PC-3 (cell line): ENCODE measurements at regions not wholly inside any gene's neighbourhood (a gene's known extent, or its start where the extent isn't known, plus 50 kb on each side); places are given as distances from the start of the nearest gene placed in this dataset.

ENCODE experiments used
- ATAC-seq: fragments of 200-7000 bp; cut with Tn5 transposase; 2 replicates; pipeline ENCODE4 v1.9.1; 2020; ENCODE audit warnings: mild to moderate bottlenecking, moderate library complexity
- BruUV-seq: library from RNA; stranded (reverse); fragments of 400-500 nt; replicated peaks from 2 replicates; lab custom pipeline; 2021; lab: Mats Ljungman, UMichigan
- CTCF ChIA-PET: fragments of 300-600 bp; sonication (Branson Sonifier 250); formaldehyde crosslinking; loops from one replicate; lab custom pipeline; 2022; ENCODE audit warnings: antibody characterized with exemption; lab: Charles Lee
- POLR2A ChIA-PET: fragments of 300-600 bp; sonication (Branson Sonifier 250); formaldehyde crosslinking; loops from one replicate; lab custom pipeline; 2022; ENCODE audit warnings: antibody characterized with exemption; ENCODE audit not compliant: unreplicated experiment; lab: Charles Lee
- DNase-seq: peaks from one replicate; pipeline ENCODE4 v3.0.0-alpha.2; 2015
- H2AFZ ChIP-seq: fragments of 300-600 bp; sonication (generic); 2 replicates; pipeline ENCODE4 v1.6.0; 2016; ENCODE audit warnings: antibody characterized with exemption, low read length
- H3F3A ChIP-seq: fragments of 300-600 bp; sonication (generic); one replicate; pipeline ENCODE4 v1.6.0; 2017; ENCODE audit warnings: antibody characterized with exemption, low read length, control low read depth, mild to moderate bottlenecking; ENCODE audit not compliant: unreplicated experiment
- H3K27ac ChIP-seq: fragments of 300-600 bp; sonication (generic); 2 replicates; pipeline ENCODE4 v1.5.1; 2016; ENCODE audit warnings: mild to moderate bottlenecking, low read length
- H3K27me3 ChIP-seq: fragments of 300-600 bp; sonication (generic); 2 replicates; pipeline ENCODE4 v1.6.1; 2016; ENCODE audit warnings: low read length, mixed read lengths
- H3K36me3 ChIP-seq: fragments of 300-600 bp; sonication (generic); 2 replicates; pipeline ENCODE4 v1.6.1; 2016; ENCODE audit warnings: low read depth, mixed run types, low read length, mixed read lengths
- H3K4me1 ChIP-seq: fragments of 300-600 bp; sonication (generic); 2 replicates; pipeline ENCODE4 v1.5.1; 2016; ENCODE audit warnings: low read length; ENCODE audit not compliant: insufficient read depth
- H3K4me2 ChIP-seq: fragments of 300-600 bp; sonication (generic); 2 replicates; pipeline ENCODE4 v1.6.0; 2016; ENCODE audit warnings: low read length
- H3K4me3 ChIP-seq: fragments of 300-600 bp; sonication (generic); 2 replicates; pipeline ENCODE4 v1.5.1; 2016; ENCODE audit warnings: mild to moderate bottlenecking, low read length, mixed read lengths
- H3K79me2 ChIP-seq: fragments of 300-600 bp; sonication (generic); 2 replicates; pipeline ENCODE4 v1.6.1; 2017; ENCODE audit warnings: low read length, mixed read lengths
- H3K9ac ChIP-seq: fragments of 300-600 bp; sonication (generic); 2 replicates; pipeline ENCODE4 v1.6.0; 2016; ENCODE audit warnings: mild to moderate bottlenecking, low read length
- H3K9me2 ChIP-seq: fragments of 300-600 bp; sonication (generic); replicated peaks from 2 replicates; pipeline ENCODE4 v1.6.1; 2016; ENCODE audit warnings: mixed run types, low read length, mixed read lengths
- H3K9me3 ChIP-seq: fragments of 300-600 bp; sonication (generic); 2 replicates; pipeline ENCODE4 v1.6.1; 2016; ENCODE audit warnings: low read length, mixed read lengths
- H4K20me1 ChIP-seq: fragments of 300-600 bp; sonication (generic); 2 replicates; pipeline ENCODE4 v1.6.1; 2016; ENCODE audit warnings: low read length, mixed read lengths
- CTCF ChIP-seq: fragments of 300-600 bp; sonication (generic); conservative IDR thresholded peaks from 2 replicates; pipeline ENCODE4 v1.5.1; 2017; ENCODE audit warnings: antibody characterized with exemption, low read depth, mild to moderate bottlenecking, low read length
- EZH2 ChIP-seq: fragments of 300-600 bp; sonication (generic); IDR thresholded peaks from one replicate; pipeline ENCODE4 v1.6.1; 2017; ENCODE audit warnings: antibody characterized with exemption, mild to moderate bottlenecking, low read length; ENCODE audit not compliant: unreplicated experiment
- EZH2phosphoT487 ChIP-seq: fragments of 300-600 bp; sonication (generic); IDR thresholded peaks from 2 replicates; pipeline ENCODE4 v1.6.1; 2018; ENCODE audit warnings: mild to moderate bottlenecking, antibody characterized with exemption, low read length, borderline replicate concordance
- intact Hi-C: fragments of 100-400 bp; cut with micrococcal nuclease; formaldehyde crosslinking; loops from 2 replicates; pipeline ENCODE4 v1.9.0; 2023

GRCh38 chr18:61718944-61719343 is 173.9 kb downstream of the RNF152 start:
- no peak for DNase-seq
- H3K4me3 ChIP-seq, result no peak overlapping the region
- no peak for ATAC-seq
- TF ChIP-seq CTCF, result no peak
- no peak for TF ChIP-seq EZH2
- TF ChIP-seq EZH2phosphoT487, result no peak
- no peak overlapping the region for H3K4me2 ChIP-seq
- ChIA-PET POLR2A (no interaction called here), CTCF (no interaction called here)
- no TSS peak for BruUV-seq
- H3K4me1 ChIP-seq, result no peaks in the 10 kb centered on the region
- H3K36me3 ChIP-seq, result no peaks in the 10 kb centered on the region
- intact Hi-C loops, result no loop called here
- no peaks in the 10 kb centered on the region for H3K9me3 ChIP-seq
- no peak overlapping the region for H2AFZ ChIP-seq
- H3K9ac ChIP-seq, result no peak overlapping the region
- peaks cover 48% of the 10 kb centered on the region for H3K27me3 ChIP-seq
- H3K9me2 ChIP-seq, result no peaks in the 10 kb centered on the region
- H3K79me2 ChIP-seq, result no peaks in the 10 kb centered on the region
- H4K20me1 ChIP-seq, result no peaks in the 10 kb centered on the region
- H3F3A ChIP-seq, result no peaks in the 10 kb centered on the region
- no peak overlapping the region for H3K27ac ChIP-seq

- no peaks in the 10 kb centered on the region for H3F3A ChIP-seq
- H3K79me2 ChIP-seq, result no peaks in the 10 kb centered on the region
- H3K36me3 ChIP-seq, result no peaks in the 10 kb centered on the region
- no peaks in the 10 kb centered on the region for H3K9me3 ChIP-seq
- no peak overlapping the region for H3K4me3 ChIP-seq
- H3K9me2 ChIP-seq, result no peaks in the 10 kb centered on the region
- H2AFZ ChIP-seq, result no peak overlapping the region
- DNase-seq (no peak), ATAC-seq (no peak)
- H4K20me1 ChIP-seq, result no peaks in the 10 kb centered on the region
- H3K27ac ChIP-seq, result no peak overlapping the region
- ChIA-PET CTCF (no interaction called here), POLR2A (no interaction called here)
- TF ChIP-seq EZH2phosphoT487, result no peak
- no peak for TF ChIP-seq EZH2
- no peak overlapping the region for H3K4me2 ChIP-seq
- BruUV-seq, result no TSS peak
- H3K4me1 ChIP-seq, result no peaks in the 10 kb centered on the region
- H3K9ac ChIP-seq, result no peak overlapping the region
- H3K27me3 ChIP-seq, result peaks cover 41% of the 10 kb centered on the region
- intact Hi-C loops, result no loop called here
These were observed 178.4 kb downstream of the RNF152 start for GRCh38 chr18:61714421-61714820.

GRCh38 chr18:61713502-61713901 is 179.3 kb downstream of the RNF152 start:
- DNase-seq (no peak), ATAC-seq (no peak)
- no peak overlapping the region for H3K9ac ChIP-seq
- intact Hi-C loops, result no loop called here
- no peaks in the 10 kb centered on the region for H3K36me3 ChIP-seq
- H3K4me1 ChIP-seq, result no peaks in the 10 kb centered on the region
- H3K4me3 ChIP-seq, result no peak overlapping the region
- CTCF ChIA-PET, result no interaction called here
- H3K27me3 ChIP-seq, result peaks cover 41% of the 10 kb centered on the region
- H4K20me1 ChIP-seq, result no peaks in the 10 kb centered on the region
- H3K9me3 ChIP-seq, result no peaks in the 10 kb centered on the region
- no peaks in the 10 kb centered on the region for H3K79me2 ChIP-seq
- no peak for TF ChIP-seq CTCF
- TF ChIP-seq EZH2, result no peak
- no peak for TF ChIP-seq EZH2phosphoT487
- H3K4me2 ChIP-seq, result no peak overlapping the region
- POLR2A ChIA-PET, result no interaction called here
- no peaks in the 10 kb centered on the region for H3F3A ChIP-seq
- no TSS peak for BruUV-seq
- H3K27ac ChIP-seq, result no peak overlapping the region
- H2AFZ ChIP-seq, result no peak overlapping the region
- no peaks in the 10 kb centered on the region for H3K9me2 ChIP-seq
